K562 (cell line): ENCODE measurements at regions not wholly inside any gene's neighbourhood (a gene's known extent, or its start where the extent isn't known, plus 50 kb on each side); places are given as distances from the start of the nearest gene placed in this dataset.

Experiments used
- ATAC-seq: fragments of 200-7000 bp; cut with Tn5 transposase; 3 replicates; pipeline ENCODE4 v1.9.1; 2020; ENCODE audit warnings: moderate library complexity
- BruUV-seq: library from RNA; stranded (reverse); fragments of 400-500 nt; replicated peaks from 2 replicates; lab custom pipeline; 2021; lab: Mats Ljungman, UMichigan
- CTCF ChIA-PET: fragments of 300-600 bp; formaldehyde crosslinking; extraction: SDS; loops from one replicate; lab custom pipeline; 2021; ENCODE audit warnings: low intra/inter-chr PET ratio; lab: Yijun Ruan, JAX
- POLR2A ChIA-PET: fragments of 300-600, 350-650 bp; sonication (Branson Sonifier 250); formaldehyde crosslinking; extraction: SDS; loops from one replicate; lab custom pipeline; 2021; ENCODE audit warnings: antibody characterized with exemption, inconsistent platforms; lab: Yijun Ruan, JAX
- DNase-seq, 4 experiments: peaks; one replicate each; pipeline versions ENCODE4 v3.0.0 to v3.0.0-alpha.2; 2011 to 2018; ENCODE audit warnings: low spot score in 3 of 4, mixed read lengths in 3 of 4; ENCODE audit errors: extremely low read depth in 1 of 4
- FAIRE-seq: peaks from 2 replicates; lab custom pipeline; 2011; peaks lifted over from hg19 to GRCh38; lab: Jason Lieb, UNC
- H2AFZ ChIP-seq: 2 replicates; pipeline ENCODE4 v1.6.0; 2011; ENCODE audit warnings: low read depth, low read length, control low read depth, inconsistent platforms
- H3K27ac ChIP-seq: fragments of 200-600 bp; 3 replicates; pipeline ENCODE4 v1.8.0; 2011; ENCODE audit warnings: low read depth, mild to moderate bottlenecking, control low read depth, inconsistent platforms, low read length, moderate library complexity, mixed read lengths; ENCODE audit errors: extremely low read depth
- H3K27me3 ChIP-seq, 2 experiments: fragments of 300-600 bp in 1 of 2; 2 replicates in 1 of 2; 3 replicates in 1 of 2; pipeline versions ENCODE4 v1.6.0 to v1.8.0; 2011; ENCODE audit warnings: inconsistent platforms in 2 of 2, low read length in 2 of 2, mild to moderate bottlenecking in 1 of 2, mixed read lengths in 1 of 2, moderate library complexity in 1 of 2; ENCODE audit not compliant: control insufficient read depth in 2 of 2, insufficient read depth in 2 of 2
- H3K36me3 ChIP-seq: fragments of 300-600 bp; 3 replicates; pipeline ENCODE4 v1.8.0; 2011; ENCODE audit warnings: mild to moderate bottlenecking, low read length, inconsistent platforms; ENCODE audit not compliant: control insufficient read depth, insufficient read depth
- H3K4me1 ChIP-seq, 2 experiments: fragments of 200-600 bp in 1 of 2; replicated peaks in 1 of 2; 2 replicates in 1 of 2; 3 replicates in 1 of 2; pipeline versions ENCODE4 v1.5.1 to v1.8.0; 2011; ENCODE audit warnings: inconsistent platforms in 2 of 2, low read length in 2 of 2, mild to moderate bottlenecking in 1 of 2, mixed read lengths in 1 of 2, moderate library complexity in 1 of 2; ENCODE audit not compliant: control insufficient read depth in 2 of 2, insufficient read depth in 2 of 2
- H3K4me2 ChIP-seq: 2 replicates; pipeline ENCODE4 v1.6.1; 2011; ENCODE audit warnings: low read length, control low read depth, inconsistent platforms, mixed read lengths; ENCODE audit not compliant: insufficient read depth
- H3K4me3 ChIP-seq: fragments of 200-600 bp; sonication (generic), shearing (Covaris generic); 2 replicates; pipeline ENCODE4 v1.5.1; 2016; ENCODE audit warnings: control low read depth, inconsistent platforms
- H3K79me2 ChIP-seq: fragments of 200-600 bp; 3 replicates; pipeline ENCODE4 v1.8.0; 2011; ENCODE audit warnings: low read length, inconsistent platforms; ENCODE audit not compliant: control insufficient read depth, insufficient read depth
- H3K9ac ChIP-seq, 2 experiments: 2 replicates each; pipeline versions ENCODE4 v1.6.0 to v1.6.1; 2011; ENCODE audit warnings: low read depth in 2 of 2, low read length in 2 of 2, control low read depth in 1 of 2, inconsistent platforms in 1 of 2, mild to moderate bottlenecking in 1 of 2, mixed read lengths in 1 of 2; ENCODE audit not compliant: insufficient read depth in 1 of 2
- H3K9me1 ChIP-seq: one replicate; pipeline ENCODE4 v1.6.0; 2011; ENCODE audit warnings: inconsistent platforms, mild to moderate bottlenecking, low read length, moderate library complexity; ENCODE audit not compliant: control insufficient read depth, insufficient read depth
- H3K9me3 ChIP-seq: replicated peaks from 2 replicates; pipeline ENCODE4 v1.5.1; 2011; ENCODE audit warnings: low read depth, low read length, inconsistent platforms; ENCODE audit not compliant: control insufficient read depth, insufficient read depth
- H4K20me1 ChIP-seq: replicated peaks from 2 replicates; pipeline ENCODE4 v1.6.1; 2011; ENCODE audit warnings: low read length, inconsistent platforms, mixed read lengths; ENCODE audit not compliant: control insufficient read depth, insufficient read depth
- ASH1L ChIP-seq: fragments of 450-650 bp; IDR thresholded peaks from 2 replicates; pipeline ENCODE4 v1.6.1; 2018; ENCODE audit warnings: borderline replicate concordance, mild to moderate bottlenecking, low read depth; ENCODE audit not compliant: partially characterized antibody
- BRD9 ChIP-seq: fragments of 450-650 bp; IDR thresholded peaks from 2 replicates; pipeline ENCODE4 v1.6.1; 2018; ENCODE audit warnings: low read depth; ENCODE audit not compliant: partially characterized antibody
- CBX5 ChIP-seq: IDR thresholded peaks from 2 replicates; pipeline ENCODE4 v1.6.1; 2014; ENCODE audit warnings: low read depth, borderline replicate concordance
- DDX20 ChIP-seq: fragments of 450-650 bp; IDR thresholded peaks from 2 replicates; pipeline ENCODE4 v1.6.1; 2016; ENCODE audit warnings: missing genetic modification characterization, low read depth, mild to moderate bottlenecking, missing compliant biosample characterization, moderate library complexity
- HEY1 ChIP-seq: fragments of 250-450 bp; sonication (Bioruptor Pico); IDR thresholded peaks from 2 replicates; pipeline ENCODE4 v1.5.0; 2020; ENCODE audit warnings: mild to moderate bottlenecking, moderate library complexity, borderline replicate concordance
- LCOR ChIP-seq: sonication (generic); formaldehyde crosslinking; IDR thresholded peaks from 2 replicates; pipeline ENCODE4 v1.8.0; 2022; ENCODE audit warnings: mild to moderate bottlenecking, missing genetic modification reagents
- MCM7 ChIP-seq, 2 experiments: fragments of 450-650 bp; IDR thresholded peaks; 2 replicates each; pipeline ENCODE4 v1.6.1; 2016 to 2018
- NEUROD1 ChIP-seq: fragments of 150-350 bp; IDR thresholded peaks from 2 replicates; pipeline ENCODE4 v1.6.1; 2014; ENCODE audit warnings: borderline replicate concordance, low read length, low read depth; ENCODE audit not compliant: partially characterized antibody
- NR4A1 ChIP-seq, 2 experiments: fragments of 250-450 bp in 1 of 2; fragments of 450-650 bp in 1 of 2; sonication (Bioruptor Pico) in 1 of 2; IDR thresholded peaks; 2 replicates each; pipeline versions ENCODE4 v1.4.0 to v1.6.1; 2016 to 2020; ENCODE audit warnings: mild to moderate bottlenecking in 2 of 2, missing compliant biosample characterization in 1 of 2, missing genetic modification characterization in 1 of 2, moderate library complexity in 1 of 2
- NRF1 ChIP-seq, 2 experiments: fragments of 450-650 bp; IDR thresholded peaks in 1 of 2; conservative IDR thresholded peaks in 1 of 2; 2 replicates each; pipeline ENCODE4 v1.6.1; 2014; ENCODE audit warnings: mild to moderate bottlenecking in 2 of 2
- RB1 ChIP-seq: fragments of 450-650 bp; IDR thresholded peaks from 2 replicates; pipeline ENCODE4 v1.6.1; 2017; ENCODE audit warnings: low read depth, mild to moderate bottlenecking
- RCOR1 ChIP-seq, 2 experiments: IDR thresholded peaks; 2 replicates each; pipeline ENCODE4 v1.6.1; 2012; ENCODE audit warnings: low read depth in 2 of 2, low read length in 2 of 2, borderline replicate concordance in 1 of 2, improper control_type of control experiment in 1 of 2
- SIX5 ChIP-seq, 2 experiments: IDR thresholded peaks; 2 replicates each; pipeline ENCODE4 v1.6.1; 2011; ENCODE audit warnings: low read length in 2 of 2, borderline replicate concordance in 1 of 2, low read depth in 1 of 2, mild to moderate bottlenecking in 1 of 2, moderate library complexity in 1 of 2; ENCODE audit not compliant: insufficient read depth in 1 of 2
- SNRNP70 ChIP-seq: fragments of 200-400 bp; formaldehyde crosslinking; optimal IDR thresholded peaks from 2 replicates; pipeline ENCODE3; 2017; ENCODE audit warnings: low read depth, low read length
- SRSF1 ChIP-seq: fragments of 200-400 bp; formaldehyde crosslinking; IDR thresholded peaks from 2 replicates; pipeline ENCODE4 v1.6.1; 2017; ENCODE audit warnings: mild to moderate bottlenecking, low read depth, low read length, moderate library complexity
- STAG1 ChIP-seq: sonication (generic); formaldehyde crosslinking; IDR thresholded peaks from 2 replicates; pipeline ENCODE4 v1.5.0; 2020; ENCODE audit warnings: missing genetic modification reagents, borderline replicate concordance
- ZNF24 ChIP-seq: fragments of 450-650 bp; IDR thresholded peaks from 2 replicates; pipeline ENCODE4 v1.6.1; 2016
- ZNF3 ChIP-seq: fragments of 250-450 bp; sonication (Bioruptor Pico); IDR thresholded peaks from 2 replicates; pipeline ENCODE4 v1.5.0; 2021; ENCODE audit warnings: mild to moderate bottlenecking, moderate library complexity
- WGBS: fragments of 100-300 bp; shearing (Covaris generic); methylation state at CpG from one replicate; pipeline ENCODE4 v1.1.6; 2016; ENCODE audit warnings: low coverage, mixed read lengths; ENCODE audit not compliant: insufficient coverage; ENCODE audit errors: missing lambda C conversion rate; 5-methylcytosine and 5-hydroxymethylcytosine counted together
- in situ Hi-C: fragments of 300-500 bp; cut with MboI; formaldehyde crosslinking; loops from 4 replicates; pipeline ENCODE4 v1.15.0; 2018; ENCODE audit warnings: inconsistent platforms, mixed read lengths
- intact Hi-C: fragments of 100-400 bp; cut with micrococcal nuclease; formaldehyde crosslinking; loops from 2 replicates; pipeline ENCODE4 v1.14.2; 2022
- TF ChIP-seq, protein P1 (sequence below): fragments of 450-650 bp; conservative IDR thresholded peaks from 2 replicates; pipeline ENCODE4 v1.6.1; 2016; ENCODE audit warnings: missing genetic modification characterization, low read depth, mild to moderate bottlenecking, control low read depth, missing compliant biosample characterization

DNA sequence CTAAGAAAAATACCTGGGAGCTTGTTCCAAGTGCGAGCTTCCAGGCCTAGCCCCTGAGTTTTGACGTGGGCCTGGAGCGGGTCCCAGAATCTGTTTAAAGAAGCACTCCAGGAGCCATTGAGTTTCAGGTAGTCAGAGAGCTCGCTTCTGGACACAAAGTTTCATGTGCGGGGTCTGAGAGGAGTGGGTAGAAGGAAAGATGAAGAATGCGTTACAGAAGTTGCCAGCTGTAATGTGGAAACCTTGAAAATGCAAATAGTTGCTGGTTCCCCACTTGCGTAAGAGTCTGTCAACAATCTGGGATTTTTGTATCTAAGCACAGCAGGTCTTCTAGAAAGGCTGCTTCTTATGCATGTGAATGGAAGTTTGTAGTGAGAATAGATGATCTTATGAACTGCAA is 77.5 kb upstream of the CLCN4 start:
- no peak overlapping the region for H3K9ac ChIP-seq
- WGBS, result 6% methylated on average over 6 of the region's 7 CpGs
- H3K4me3 ChIP-seq, result no peak overlapping the region
- H3K36me3 ChIP-seq, result no peaks in the 10 kb centered on the region
- ChIA-PET POLR2A (no interaction called here), CTCF (no interaction called here)
- no peaks in the 10 kb centered on the region; a peak in 1 of 5 replicates for H3K4me1 ChIP-seq
- in situ Hi-C loops (no loop called here), intact Hi-C loops (no loop called here)
- H3K9me3 ChIP-seq, result no peaks in the 10 kb centered on the region
- DNase-seq, result no peak
- H3K27ac ChIP-seq, result no peak overlapping the region
- H3K79me2 ChIP-seq, result no peaks in the 10 kb centered on the region
- no TSS peak for BruUV-seq
- no peak overlapping the region for H2AFZ ChIP-seq
- ATAC-seq, result no peak
- H3K27me3 ChIP-seq, result peaks cover 0 to 3% of the 10 kb centered on the region in 2 experiments; a peak in 2 of 5 replicates
- no peaks in the 10 kb centered on the region for H3K9me1 ChIP-seq
- no peak overlapping the region for H3K4me2 ChIP-seq
- TF ChIP-seq ASH1L (no peak), SIX5 (IDR thresholded peaks at IDR 0.05; ENCODE audit: borderline replicate concordance in 1 of 2, insufficient read depth in 1 of 2, low read depth in 1 of 2, low read length in 2 of 2) (no peak), MCM7 (IDR thresholded peaks at IDR 0.05) (no peak), CBX5 (no peak), RCOR1 (IDR thresholded peaks at IDR 0.05; ENCODE audit: borderline replicate concordance in 1 of 2, low read depth in 2 of 2, low read length in 2 of 2) (no peak), ZNF3 (CRISPR knock-in tag) (no peak), NR4A1 (CRISPR knock-in tag; IDR thresholded peaks at IDR 0.05) (no peak), NR4A1 (tag; IDR thresholded peaks at IDR 0.05) (no peak), SNRNP70 (no peak), DDX20 (no peak), STAG1 (CRISPR knock-in tag) (no peak), ZNF24 (no peak), NRF1 (conservative IDR thresholded peaks at IDR 0.05 in 1 of 2, IDR thresholded peaks at IDR 0.05 in 1 of 2) (no peak), BRD9 (no peak), NEUROD1 (no peak), LCOR (CRISPR knock-in tag) (no peak), RB1 (no peak), SRSF1 (no peak), HEY1 (no peak)
- TF ChIP-seq, protein P1, sequence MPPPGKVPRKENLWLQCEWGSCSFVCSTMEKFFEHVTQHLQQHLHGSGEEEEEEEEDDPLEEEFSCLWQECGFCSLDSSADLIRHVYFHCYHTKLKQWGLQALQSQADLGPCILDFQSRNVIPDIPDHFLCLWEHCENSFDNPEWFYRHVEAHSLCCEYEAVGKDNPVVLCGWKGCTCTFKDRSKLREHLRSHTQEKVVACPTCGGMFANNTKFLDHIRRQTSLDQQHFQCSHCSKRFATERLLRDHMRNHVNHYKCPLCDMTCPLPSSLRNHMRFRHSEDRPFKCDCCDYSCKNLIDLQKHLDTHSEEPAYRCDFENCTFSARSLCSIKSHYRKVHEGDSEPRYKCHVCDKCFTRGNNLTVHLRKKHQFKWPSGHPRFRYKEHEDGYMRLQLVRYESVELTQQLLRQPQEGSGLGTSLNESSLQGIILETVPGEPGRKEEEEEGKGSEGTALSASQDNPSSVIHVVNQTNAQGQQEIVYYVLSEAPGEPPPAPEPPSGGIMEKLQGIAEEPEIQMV, result no peak
- FAIRE-seq, result no peak
- H4K20me1 ChIP-seq, result no peaks in the 10 kb centered on the region
